ENCODE measurements at regions not wholly inside any gene's neighbourhood (a gene's known extent, or its start where the extent isn't known, plus 50 kb on each side); places are given as distances from the start of the nearest gene placed in this dataset.
"Not testable (repeated sequence)": the region's sequence is repeated elsewhere in the genome, so short reads cannot be mapped to it uniquely, and the experiment has no call there.

- intact Hi-C loops (cut with micrococcal nuclease) = no loop called here
Measured at GRCh38 chr2:52074130-52074719, 1042.3 kb upstream of the NRXN1 start.

GRCh38 chr2:52072949-52073348 is 1041.0 kb upstream of the NRXN1 start:
- intact Hi-C loops (cut with micrococcal nuclease) = no loop called here

- intact Hi-C loops (cut with micrococcal nuclease) = no loop called here
Measured at GRCh38 chr2:52070665-52071064, 1038.7 kb upstream of the NRXN1 start.

GRCh38 chr2:52064234-52064633 is 1032.3 kb upstream of the NRXN1 start:
- intact Hi-C loops (cut with micrococcal nuclease) = no loop called here

- intact Hi-C loops (cut with micrococcal nuclease) = no loop called here
Measured at GRCh38 chr2:52054824-52055223, 1022.9 kb upstream of the NRXN1 start.

- intact Hi-C loops (cut with micrococcal nuclease) = no loop called here
Measured at GRCh38 chr2:52036853-52037252, 1004.9 kb upstream of the NRXN1 start.

GRCh38 chr2:52036024-52036423 is 1004.1 kb upstream of the NRXN1 start:
- intact Hi-C loops (cut with micrococcal nuclease) = no loop called here

GRCh38 chr2:52035391-52035790 is 1003.5 kb upstream of the NRXN1 start:
- intact Hi-C loops (cut with micrococcal nuclease) = no loop called here

- intact Hi-C loops (cut with micrococcal nuclease) = no loop called here
Measured at GRCh38 chr2:52034706-52035105, 1002.8 kb upstream of the NRXN1 start.

- intact Hi-C loops (cut with micrococcal nuclease) = no loop called here
Measured at GRCh38 chr2:52022006-52022405, 990.1 kb upstream of the NRXN1 start.

- intact Hi-C loops (cut with micrococcal nuclease) = no loop called here
Measured at GRCh38 chr2:52017646-52018235, 985.8 kb upstream of the NRXN1 start.

- intact Hi-C loops (cut with micrococcal nuclease) = not testable (repeated sequence)
Measured at GRCh38 chr2:52006821-52007366, 975.0 kb upstream of the NRXN1 start.

GRCh38 chr2:52000151-52000855 is 968.4 kb upstream of the NRXN1 start:
- intact Hi-C loops (cut with micrococcal nuclease) = no loop called here

- intact Hi-C loops (cut with micrococcal nuclease) = no loop called here
Measured at GRCh38 chr2:51998890-51999289, 967.0 kb upstream of the NRXN1 start.

- intact Hi-C loops (cut with micrococcal nuclease) = no loop called here
Measured at GRCh38 chr2:51997571-51997970, 965.6 kb upstream of the NRXN1 start.

- intact Hi-C loops (cut with micrococcal nuclease) = no loop called here
Measured at GRCh38 chr2:51995293-51995692, 963.4 kb upstream of the NRXN1 start.

GRCh38 chr2:51994123-51994763 is 962.3 kb upstream of the NRXN1 start:
- intact Hi-C loops (cut with micrococcal nuclease) = no loop called here

- intact Hi-C loops (cut with micrococcal nuclease) = no loop called here
Measured at GRCh38 chr2:51990684-51991083, 958.8 kb upstream of the NRXN1 start.

GRCh38 chr2:51986101-51986500 is 954.2 kb upstream of the NRXN1 start:
- intact Hi-C loops (cut with micrococcal nuclease) = no loop called here

- intact Hi-C loops (cut with micrococcal nuclease) = no loop called here
Measured at GRCh38 chr2:51981783-51982182, 949.9 kb upstream of the NRXN1 start.

GRCh38 chr2:51976623-51977022 is 944.7 kb upstream of the NRXN1 start:
- intact Hi-C loops (cut with micrococcal nuclease) = no loop called here

GRCh38 chr2:51971136-51971535 is 939.2 kb upstream of the NRXN1 start:
- intact Hi-C loops (cut with micrococcal nuclease) = no loop called here

Data from T-helper 2 cell treated with Interferon-gamma antibody and Interleukin-4, amounts not matched to agents 100 ng/mL and 5 ng/mL, for 36 hours (primary cell).